ENCODE measurements at regions not wholly inside any gene's neighbourhood (a gene's known extent, or its start where the extent isn't known, plus 50 kb on each side); places are given as distances from the start of the nearest gene placed in this dataset.
"Not testable (repeated sequence)": the region's sequence is repeated elsewhere in the genome, so short reads cannot be mapped to it uniquely, and the experiment has no call there.

- no peak for FAIRE-seq
Observed at GRCh38 chr14:28949503-28949902, 182.9 kb downstream of the FOXG1 start.

GRCh38 chr14:28952161-28952560 lies 185.6 kb downstream of the FOXG1 start:
- no peak for FAIRE-seq

GRCh38 chr14:28952666-28953065 lies 186.1 kb downstream of the FOXG1 start:
- no peak for FAIRE-seq

- FAIRE-seq, result no peak
Observed at GRCh38 chr14:28953973-28954372, 187.4 kb downstream of the FOXG1 start.

GRCh38 chr14:28966416-28967233 lies 200.0 kb downstream of the FOXG1 start:
- FAIRE-seq, result no peak

- FAIRE-seq, result no peak
Observed at GRCh38 chr14:28975084-28975483, 208.5 kb downstream of the FOXG1 start.

- FAIRE-seq, result no peak
Observed at GRCh38 chr14:28982228-28982627, 215.6 kb downstream of the FOXG1 start.

GRCh38 chr14:28983279-28983678 lies 216.7 kb downstream of the FOXG1 start:
- FAIRE-seq, result no peak

- FAIRE-seq, result no peak
Observed at GRCh38 chr14:28987516-28987915, 220.9 kb downstream of the FOXG1 start.

GRCh38 chr14:28997196-28997595 lies 230.6 kb downstream of the FOXG1 start:
- not testable (repeated sequence) for FAIRE-seq

GRCh38 chr14:28999656-29000055 lies 233.1 kb downstream of the FOXG1 start:
- FAIRE-seq, result no peak

GRCh38 chr14:29005647-29006046 lies 239.1 kb downstream of the FOXG1 start:
- FAIRE-seq, result no peak

GRCh38 chr14:29007990-29008389 lies 241.4 kb downstream of the FOXG1 start:
- no peak for FAIRE-seq

GRCh38 chr14:29016050-29016900 lies 249.7 kb downstream of the FOXG1 start:
- FAIRE-seq, result no peak

GRCh38 chr14:29023505-29023904 lies 256.9 kb downstream of the FOXG1 start:
- not testable (repeated sequence) for FAIRE-seq

GRCh38 chr14:29027441-29027840 lies 260.9 kb downstream of the FOXG1 start:
- FAIRE-seq, result not testable (repeated sequence)

- FAIRE-seq, result not testable (repeated sequence)
Observed at GRCh38 chr14:29027941-29028705, 261.5 kb downstream of the FOXG1 start.

- FAIRE-seq, result no peak
Observed at GRCh38 chr14:29028973-29029582, 262.5 kb downstream of the FOXG1 start.

GRCh38 chr14:29030121-29030520 lies 263.5 kb downstream of the FOXG1 start:
- FAIRE-seq, result no peak

GRCh38 chr14:29030970-29031369 lies 264.4 kb downstream of the FOXG1 start:
- no peak for FAIRE-seq

- no peak for FAIRE-seq
Observed at GRCh38 chr14:29035134-29035533, 268.5 kb downstream of the FOXG1 start.

GRCh38 chr14:29037411-29037810 lies 270.8 kb downstream of the FOXG1 start:
- no peak for FAIRE-seq

GRCh38 chr14:29039171-29039570 lies 272.6 kb downstream of the FOXG1 start:
- FAIRE-seq, result no peak

Data from A204.1 (cell line).